Smooth muscle cell (in vitro differentiated cells): ENCODE measurements at regions not wholly inside any gene's neighbourhood (a gene's known extent, or its start where the extent isn't known, plus 50 kb on each side); places are given as distances from the start of the nearest gene placed in this dataset.

Experiments used
- DNase-seq: peaks from one replicate; lab custom pipeline; 2025; ENCODE audit not compliant: unreplicated experiment; lab: John Stamatoyannopoulos, UW
- H2AFZ ChIP-seq: fragments of 200-600 bp; sonication (generic); 2 replicates; pipeline ENCODE4 v1.6.0; 2016; ENCODE audit warnings: antibody characterized with exemption, low read depth, mild to moderate bottlenecking
- H3F3A ChIP-seq: fragments of 200-600 bp; sonication (generic); 2 replicates; pipeline ENCODE4 v1.6.0; 2017; ENCODE audit warnings: antibody characterized with exemption, low read depth
- H3K27ac ChIP-seq: fragments of 200-600 bp; sonication (generic); 2 replicates; pipeline ENCODE4 v1.5.1; 2016; ENCODE audit warnings: low read depth, mild to moderate bottlenecking
- H3K27me3 ChIP-seq: fragments of 200-600 bp; sonication (generic); 2 replicates; pipeline ENCODE4 v1.6.1; 2016; ENCODE audit warnings: low read depth, mild to moderate bottlenecking
- H3K36me3 ChIP-seq: fragments of 200-600 bp; sonication (generic); 2 replicates; pipeline ENCODE4 v1.5.1; 2016; ENCODE audit warnings: low read depth
- H3K4me1 ChIP-seq: fragments of 200-600 bp; sonication (generic); 2 replicates; pipeline ENCODE4 v1.5.1; 2016; ENCODE audit warnings: low read depth
- H3K4me2 ChIP-seq: fragments of 200-600 bp; sonication (generic); 2 replicates; pipeline ENCODE4 v1.6.0; 2016; ENCODE audit warnings: mild to moderate bottlenecking
- H3K4me3 ChIP-seq: fragments of 200-600 bp; sonication (generic); 2 replicates; pipeline ENCODE4 v1.5.1; 2016; ENCODE audit warnings: mild to moderate bottlenecking
- H3K79me2 ChIP-seq: fragments of 200-600 bp; sonication (generic); 2 replicates; pipeline ENCODE4 v1.6.0; 2016; ENCODE audit warnings: low read depth, mild to moderate bottlenecking
- H3K9ac ChIP-seq: fragments of 200-600 bp; sonication (generic); 2 replicates; pipeline ENCODE4 v1.6.0; 2016; ENCODE audit warnings: low read depth
- H3K9me3 ChIP-seq: fragments of 200-600 bp; sonication (generic); replicated peaks from 2 replicates; pipeline ENCODE4 v1.5.1; 2016; ENCODE audit warnings: low read depth
- H4K20me1 ChIP-seq: fragments of 200-600 bp; sonication (generic); 2 replicates; pipeline ENCODE4 v1.6.0; 2016; ENCODE audit warnings: low read depth
- CTCF ChIP-seq: fragments of 200-600 bp; sonication (generic); IDR thresholded peaks from 2 replicates; pipeline ENCODE4 v1.5.1; 2017; ENCODE audit warnings: borderline replicate concordance, mild to moderate bottlenecking, antibody characterized with exemption; ENCODE audit not compliant: insufficient read depth, poor library complexity, severe bottlenecking
- WGBS: methylation state at CpG from one replicate; pipeline ENCODE4 v1.1.7; 2016; ENCODE audit warnings: low lambda C conversion rate; 5-methylcytosine and 5-hydroxymethylcytosine counted together

- peaks cover 6% of the 10 kb centered on the region for H3K4me1 ChIP-seq
- TF ChIP-seq CTCF, result no peak
- no peaks in the 10 kb centered on the region for H3K9me3 ChIP-seq
- H2AFZ ChIP-seq, result no peak overlapping the region
- H3K79me2 ChIP-seq, result no peaks in the 10 kb centered on the region
- WGBS, result 44% methylated on average over 16 of the region's 16 CpGs
- DNase-seq, result no peak
- H3F3A ChIP-seq, result no peaks in the 10 kb centered on the region
- H3K9ac ChIP-seq, result no peak overlapping the region
- H4K20me1 ChIP-seq, result no peaks in the 10 kb centered on the region
- H3K4me2 ChIP-seq, result no peak overlapping the region
- H3K27me3 ChIP-seq, result no peaks in the 10 kb centered on the region
- no peak overlapping the region for H3K27ac ChIP-seq
- H3K36me3 ChIP-seq, result no peaks in the 10 kb centered on the region
- no peak overlapping the region for H3K4me3 ChIP-seq
These were observed 163.4 kb upstream of the NECTIN1 start for GRCh38 chr11:119892311-119892808.

GRCh38 chr11:119891055-119891768, 162.2 kb upstream of the NECTIN1 start:
- Histone ChIP-seq H3F3A (no peaks in the 10 kb centered on the region), H3K79me2 (no peaks in the 10 kb centered on the region), H3K27me3 (no peaks in the 10 kb centered on the region), H3K9me3 (no peaks in the 10 kb centered on the region), H3K4me2 (no peak overlapping the region), H3K4me1 (peaks cover 6% of the 10 kb centered on the region), H3K27ac (no peak overlapping the region), H3K4me3 (no peak overlapping the region), H3K9ac (no peak overlapping the region), H4K20me1 (no peaks in the 10 kb centered on the region), H3K36me3 (no peaks in the 10 kb centered on the region), H2AFZ (no peak overlapping the region)
- no peak for DNase-seq
- TF ChIP-seq CTCF, result no peak
- WGBS, result 43% methylated on average over 16 of the region's 16 CpGs

GRCh38 chr11:119890466-119890865, 161.5 kb upstream of the NECTIN1 start:
- 96% methylated on average over 5 of the region's 5 CpGs for WGBS
- no peaks in the 10 kb centered on the region for H3K9me3 ChIP-seq
- H3K9ac ChIP-seq, result no peak overlapping the region
- TF ChIP-seq CTCF, result no peak
- no peak overlapping the region for H3K4me2 ChIP-seq
- H3K36me3 ChIP-seq, result no peaks in the 10 kb centered on the region
- H3K27me3 ChIP-seq, result no peaks in the 10 kb centered on the region
- H3K79me2 ChIP-seq, result no peaks in the 10 kb centered on the region
- H4K20me1 ChIP-seq, result no peaks in the 10 kb centered on the region
- no peak overlapping the region for H3K4me3 ChIP-seq
- no peak for DNase-seq
- peaks cover 6% of the 10 kb centered on the region for H3K4me1 ChIP-seq
- H3F3A ChIP-seq, result no peaks in the 10 kb centered on the region
- H3K27ac ChIP-seq, result no peak overlapping the region
- H2AFZ ChIP-seq, result no peak overlapping the region
